ENCODE measurements at regions not wholly inside any gene's neighbourhood (a gene's known extent, or its start where the extent isn't known, plus 50 kb on each side); places are given as distances from the start of the nearest gene placed in this dataset.

GRCh38 chr4:23373261-23373660, 516.6 kb downstream of the PPARGC1A start:
- TF ChIP-seq CTCF (IDR thresholded peaks at IDR 0.05; ENCODE audit: low read depth, low read length, poor library complexity, severe bottlenecking) (no peak), EZH2phosphoT487 (IDR thresholded peaks at IDR 0.05; ENCODE audit: borderline replicate concordance, low read length) (no peak)
